ENCODE measurements at regions not wholly inside any gene's neighbourhood (a gene's known extent, or its start where the extent isn't known, plus 50 kb on each side); places are given as distances from the start of the nearest gene placed in this dataset.

- no peaks in the 10 kb centered on the region for H3K27me3 ChIP-seq (ENCODE audit: control insufficient read depth, insufficient read depth, low read length)
- no peak overlapping the region for H3K4me3 ChIP-seq (ENCODE audit: low read depth, low read length)
- no peaks in the 10 kb centered on the region for H3K36me3 ChIP-seq (ENCODE audit: control insufficient read depth, insufficient read depth, low read length)
- no peak for DNase-seq (ENCODE audit: low read depth)
- ChIA-PET CTCF (no interaction called here), POLR2A (no interaction called here)
- TF ChIP-seq, protein P1, sequence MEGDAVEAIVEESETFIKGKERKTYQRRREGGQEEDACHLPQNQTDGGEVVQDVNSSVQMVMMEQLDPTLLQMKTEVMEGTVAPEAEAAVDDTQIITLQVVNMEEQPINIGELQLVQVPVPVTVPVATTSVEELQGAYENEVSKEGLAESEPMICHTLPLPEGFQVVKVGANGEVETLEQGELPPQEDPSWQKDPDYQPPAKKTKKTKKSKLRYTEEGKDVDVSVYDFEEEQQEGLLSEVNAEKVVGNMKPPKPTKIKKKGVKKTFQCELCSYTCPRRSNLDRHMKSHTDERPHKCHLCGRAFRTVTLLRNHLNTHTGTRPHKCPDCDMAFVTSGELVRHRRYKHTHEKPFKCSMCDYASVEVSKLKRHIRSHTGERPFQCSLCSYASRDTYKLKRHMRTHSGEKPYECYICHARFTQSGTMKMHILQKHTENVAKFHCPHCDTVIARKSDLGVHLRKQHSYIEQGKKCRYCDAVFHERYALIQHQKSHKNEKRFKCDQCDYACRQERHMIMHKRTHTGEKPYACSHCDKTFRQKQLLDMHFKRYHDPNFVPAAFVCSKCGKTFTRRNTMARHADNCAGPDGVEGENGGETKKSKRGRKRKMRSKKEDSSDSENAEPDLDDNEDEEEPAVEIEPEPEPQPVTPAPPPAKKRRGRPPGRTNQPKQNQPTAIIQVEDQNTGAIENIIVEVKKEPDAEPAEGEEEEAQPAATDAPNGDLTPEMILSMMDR (IDR thresholded peaks at IDR 0.05; ENCODE audit: insufficient read depth, low read depth, low read length), result no peak
Observed at GRCh38 chr6:167652042-167652700, 174.5 kb upstream of the AFDN start.

DNA sequence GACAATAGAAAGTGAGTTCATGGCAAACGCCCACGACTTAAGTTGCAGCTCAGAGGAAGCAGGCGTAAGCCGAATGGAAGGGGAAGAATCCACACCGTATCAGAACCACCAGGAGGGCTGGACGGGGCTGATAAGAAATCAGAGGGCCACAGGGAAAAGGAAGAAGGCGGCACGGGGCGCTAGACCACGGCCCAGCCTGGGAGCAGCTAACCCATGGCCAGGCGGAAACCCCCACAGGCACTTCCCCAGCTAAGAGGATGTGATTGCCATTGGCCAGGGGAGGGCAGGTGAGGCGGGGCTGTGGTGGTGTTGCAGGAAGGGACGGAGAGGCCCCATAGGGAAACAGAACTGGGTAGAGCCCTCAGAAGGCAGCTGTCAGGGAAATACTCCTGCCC is 174.0 kb upstream of the AFDN start:
- CTCF ChIA-PET, result no interaction called here
- TF ChIP-seq, protein P1 (IDR thresholded peaks at IDR 0.05; ENCODE audit: insufficient read depth, low read depth, low read length), result no peak
- no peaks in the 10 kb centered on the region for H3K27me3 ChIP-seq (ENCODE audit: control insufficient read depth, insufficient read depth, low read length)
- H3K36me3 ChIP-seq (ENCODE audit: control insufficient read depth, insufficient read depth, low read length), result no peaks in the 10 kb centered on the region
- DNase-seq (ENCODE audit: low read depth), result no peak
- POLR2A ChIA-PET, result no interaction called here
- no peak overlapping the region for H3K4me3 ChIP-seq (ENCODE audit: low read depth, low read length)

DNA sequence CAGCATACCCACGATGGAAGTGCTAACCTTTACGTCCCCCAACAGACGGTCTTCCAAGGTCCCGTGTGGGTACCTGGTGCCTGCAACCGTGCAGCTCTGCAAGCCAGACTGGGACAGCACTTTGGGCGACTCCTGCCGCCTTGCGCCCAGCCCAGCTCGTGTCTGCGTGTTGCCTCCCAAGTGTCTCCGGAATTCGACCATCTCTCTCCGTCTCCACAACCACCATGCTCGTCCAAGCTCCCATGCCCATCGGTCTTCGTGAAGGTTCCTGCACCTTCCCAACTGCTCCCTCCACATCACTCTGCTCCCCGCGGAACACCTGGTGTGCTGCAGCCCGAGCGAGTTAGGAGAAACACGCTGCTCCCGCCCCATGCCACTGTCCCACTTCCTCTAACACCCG is 173.2 kb upstream of the AFDN start:
- POLR2A ChIA-PET, result no interaction called here
- Histone ChIP-seq H3K27me3 (ENCODE audit: control insufficient read depth, insufficient read depth, low read length) (no peaks in the 10 kb centered on the region), H3K36me3 (ENCODE audit: control insufficient read depth, insufficient read depth, low read length) (no peaks in the 10 kb centered on the region), H3K4me3 (ENCODE audit: low read depth, low read length) (no peak overlapping the region)
- CTCF ChIA-PET, result no interaction called here
- TF ChIP-seq, protein P1 (IDR thresholded peaks at IDR 0.05; ENCODE audit: insufficient read depth, low read depth, low read length), result no peak
- no peak for DNase-seq (ENCODE audit: low read depth)

DNA sequence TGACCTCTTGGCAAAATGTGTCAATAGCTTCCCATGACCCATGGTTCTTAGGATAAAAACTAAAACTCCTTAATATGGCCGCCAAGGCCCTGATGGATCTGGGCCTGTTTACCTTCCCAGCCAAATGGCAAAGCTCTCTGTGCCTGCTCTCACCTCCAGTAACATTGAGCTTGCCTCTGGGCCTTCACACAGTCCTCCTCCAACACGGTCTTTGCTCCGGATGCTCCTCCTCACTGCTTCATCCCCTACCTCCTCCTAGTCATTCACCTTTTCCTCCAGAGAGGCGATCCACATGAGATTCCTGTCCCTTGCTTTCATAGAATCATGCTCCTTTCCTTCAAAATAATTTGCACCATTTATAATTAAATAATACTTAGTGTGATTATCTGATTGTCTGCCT is 172.3 kb upstream of the AFDN start:
- ChIA-PET CTCF (no interaction called here), POLR2A (no interaction called here)
- TF ChIP-seq, protein P1 (IDR thresholded peaks at IDR 0.05; ENCODE audit: insufficient read depth, low read depth, low read length), result no peak
- no peaks in the 10 kb centered on the region for H3K36me3 ChIP-seq (ENCODE audit: control insufficient read depth, insufficient read depth, low read length)
- H3K4me3 ChIP-seq (ENCODE audit: low read depth, low read length), result no peak overlapping the region
- no peak for DNase-seq (ENCODE audit: low read depth)
- H3K27me3 ChIP-seq (ENCODE audit: control insufficient read depth, insufficient read depth, low read length), result no peaks in the 10 kb centered on the region

- H3K27me3 ChIP-seq (ENCODE audit: control insufficient read depth, insufficient read depth, low read length), result no peaks in the 10 kb centered on the region
- no peak overlapping the region for H3K4me3 ChIP-seq (ENCODE audit: low read depth, low read length)
- no peaks in the 10 kb centered on the region for H3K36me3 ChIP-seq (ENCODE audit: control insufficient read depth, insufficient read depth, low read length)
- TF ChIP-seq, protein P1 (IDR thresholded peaks at IDR 0.05; ENCODE audit: insufficient read depth, low read depth, low read length), result no peak
- CTCF ChIA-PET, result no interaction called here
- POLR2A ChIA-PET, result no interaction called here
- DNase-seq (ENCODE audit: low read depth), result no peak
Observed at GRCh38 chr6:167655174-167655821, 171.4 kb upstream of the AFDN start.

Measured in BJ (cell line).